ENCODE measurements at regions not wholly inside any gene's neighbourhood (a gene's known extent, or its start where the extent isn't known, plus 50 kb on each side); places are given as distances from the start of the nearest gene placed in this dataset.

GRCh38 chr6:150456466-150456865 lies 87.7 kb downstream of the IYD start:
- no peak for TF ChIP-seq PKNOX1 (IDR thresholded peaks at IDR 0.05)
- no peak for TF ChIP-seq SP1 (IDR thresholded peaks at IDR 0.05)
- TF ChIP-seq LEF1 (IDR thresholded peaks at IDR 0.05; ENCODE audit: borderline replicate concordance) = no peak
- no peak for TF ChIP-seq SUZ12 (IDR thresholded peaks at IDR 0.05)
- TF ChIP-seq CTBP1 (IDR thresholded peaks at IDR 0.05; ENCODE audit: borderline replicate concordance) = no peak
- TF ChIP-seq NFRKB (IDR thresholded peaks at IDR 0.05) = no peak
- no peak for TF ChIP-seq ARNT (IDR thresholded peaks at IDR 0.05)
- no peak for TF ChIP-seq TARDBP (IDR thresholded peaks at IDR 0.05)
- TF ChIP-seq FOXA1 (IDR thresholded peaks at IDR 0.05) = no peak
